Posterior cingulate gyrus (tissue), 11 donors: ENCODE measurements at regions not wholly inside any gene's neighbourhood (a gene's known extent, or its start where the extent isn't known, plus 50 kb on each side); places are given as distances from the start of the nearest gene placed in this dataset.

ENCODE experiments used
- DNase-seq, 10 donors: peaks; one replicate each; pipeline versions ENCODE4 v3.0.0 to v3.0.0-alpha.2; 2020 to 2021; ENCODE audit warnings: mixed read lengths in 3 of 10
- intact Hi-C: fragments of 100-400 bp; cut with DNase I; formaldehyde crosslinking; loops from one replicate; pipeline ENCODE4 v1.15.1; 2023

- DNase-seq: no peak
- intact Hi-C loops: no loop called here
These were observed 678.1 kb upstream of the GOT2 start for GRCh38 chr16:59411961-59412841.

- intact Hi-C loops: no loop called here
- no peak for DNase-seq
These were observed 676.3 kb upstream of the GOT2 start for GRCh38 chr16:59410451-59410850.

DNA sequence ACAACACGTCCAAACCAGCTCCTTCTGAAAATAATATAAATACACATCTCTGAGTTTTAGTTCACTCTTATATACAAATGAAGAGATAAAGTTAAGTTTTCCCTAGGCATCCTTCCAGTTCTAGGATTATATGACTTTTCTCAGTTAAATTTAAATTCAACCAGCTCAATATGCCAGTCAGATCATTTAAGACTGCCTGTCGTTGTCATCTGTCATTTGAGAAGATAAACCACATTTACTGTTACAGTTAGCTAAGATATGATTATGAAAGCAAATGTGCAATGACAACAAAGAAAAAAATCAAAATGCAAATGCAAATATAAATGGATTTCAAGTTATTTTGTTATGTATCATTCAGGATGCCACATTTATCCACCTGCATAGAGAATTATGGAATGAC lies 671.7 kb upstream of the GOT2 start:
- DNase-seq: no peak
- intact Hi-C loops: no loop called here

GRCh38 chr16:59404509-59404908 lies 670.4 kb upstream of the GOT2 start:
- intact Hi-C loops: no loop called here
- no peak for DNase-seq

- intact Hi-C loops: no loop called here
- no peak for DNase-seq
These were observed 666.7 kb upstream of the GOT2 start for GRCh38 chr16:59400830-59401229.

DNA sequence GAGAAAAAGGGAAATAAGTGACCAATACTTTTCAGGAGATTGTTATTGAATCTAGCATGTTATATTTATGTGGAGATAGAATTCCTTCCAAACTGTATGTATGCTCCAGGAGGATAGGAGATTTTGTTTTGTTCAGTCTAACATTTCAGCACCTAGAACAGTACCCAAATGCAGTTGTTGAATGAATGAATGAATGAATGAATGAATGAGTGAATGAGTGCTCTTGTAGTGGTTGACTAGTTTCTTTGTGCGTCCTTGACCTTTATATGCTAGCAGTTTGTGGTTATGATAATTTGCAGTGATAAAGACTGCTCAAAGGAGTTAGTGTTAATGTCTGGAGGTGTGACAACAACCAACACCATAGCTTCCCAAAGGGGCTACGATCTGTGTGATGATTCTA lies 663.5 kb upstream of the GOT2 start:
- intact Hi-C loops: no loop called here
- DNase-seq: no peak

- intact Hi-C loops: no loop called here
- no peak for DNase-seq
These were observed 660.4 kb upstream of the GOT2 start for GRCh38 chr16:59394526-59394925.

GRCh38 chr16:59392911-59393310 lies 658.8 kb upstream of the GOT2 start:
- intact Hi-C loops: no loop called here

GRCh38 chr16:59391617-59392364 lies 657.7 kb upstream of the GOT2 start:
- no peak for DNase-seq
- intact Hi-C loops: no loop called here

More at GRCh38 chr16:59392911-59393310, 658.8 kb upstream of the GOT2 start:
- DNase-seq: no peak

DNA sequence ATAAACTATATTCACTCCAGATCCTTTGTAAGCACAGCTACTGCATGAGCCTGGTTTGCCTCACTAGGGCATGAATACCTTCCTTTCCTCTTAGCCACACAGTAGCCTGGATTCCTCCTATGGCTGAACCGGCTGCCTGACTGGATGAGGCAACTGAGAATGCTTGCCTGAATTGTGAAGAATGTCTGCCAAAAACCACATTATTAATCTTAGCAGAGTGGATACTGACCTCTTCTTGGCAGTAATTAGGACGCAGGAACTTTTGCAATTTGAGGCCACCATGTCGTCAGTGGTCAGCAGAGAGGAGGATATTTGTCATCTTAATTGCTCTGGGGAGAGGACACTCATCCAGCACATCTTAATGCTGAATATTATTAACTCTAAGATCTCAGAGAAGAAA lies 651.8 kb upstream of the GOT2 start:
- intact Hi-C loops: no loop called here
- no peak for DNase-seq

DNA sequence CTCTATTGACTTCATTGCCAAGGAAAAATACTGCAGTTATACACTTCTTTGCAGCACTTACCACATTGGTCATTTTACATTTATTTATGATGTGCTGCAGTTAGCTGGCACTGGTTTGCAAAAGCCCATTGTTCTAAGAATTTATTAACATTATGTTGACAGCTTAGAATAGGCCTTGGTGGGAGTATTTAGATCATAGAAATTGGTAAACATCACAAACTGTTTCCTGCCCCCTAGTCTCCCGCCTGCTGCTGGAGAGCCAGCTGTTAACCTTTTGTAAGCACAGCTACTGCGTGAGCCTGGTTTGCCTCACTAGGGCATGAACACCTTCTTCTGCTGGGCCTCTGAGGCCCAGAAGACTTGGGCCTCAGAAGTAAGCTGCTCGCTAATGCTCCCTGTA lies 651.4 kb upstream of the GOT2 start:
- intact Hi-C loops: no loop called here
- DNase-seq: no peak

DNA sequence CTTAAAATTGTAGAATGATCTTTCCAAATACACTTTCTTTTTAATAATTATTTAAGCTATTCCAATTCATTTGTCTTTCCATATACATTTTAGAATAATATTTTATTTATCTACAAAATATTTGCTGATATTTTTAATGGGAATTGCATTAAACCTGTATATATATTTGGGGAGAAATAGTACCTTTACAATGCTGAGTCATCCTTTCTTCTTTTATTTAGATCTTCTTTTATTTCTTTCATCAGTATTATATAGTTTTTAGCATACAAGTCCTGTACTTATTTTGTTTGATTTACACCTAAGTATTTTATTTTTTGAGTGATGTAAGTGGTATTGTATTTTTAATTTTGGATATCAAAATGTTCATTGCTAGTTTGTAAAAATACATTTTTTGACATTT lies 639.5 kb upstream of the GOT2 start:
- intact Hi-C loops: no loop called here
- no peak for DNase-seq

DNA sequence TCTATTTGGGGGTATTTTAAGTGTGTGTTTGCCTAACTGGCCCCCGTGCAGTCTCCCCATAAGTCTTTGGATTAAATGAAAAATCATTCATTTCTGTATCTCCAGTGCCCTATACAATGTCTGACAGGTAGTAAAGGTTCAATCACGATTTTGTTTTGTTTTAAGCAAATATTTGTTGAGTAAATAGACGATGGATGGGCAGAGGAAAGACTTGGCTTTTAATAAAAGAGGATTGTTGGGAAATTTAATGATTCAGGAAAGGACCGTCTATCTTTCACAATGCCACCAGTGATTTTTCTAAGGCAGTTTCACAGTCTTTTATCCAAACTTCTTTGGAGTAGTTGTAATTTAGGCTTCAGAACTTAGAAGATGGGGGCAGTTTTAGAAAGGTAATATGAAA lies 636.6 kb upstream of the GOT2 start:
- intact Hi-C loops: no loop called here
- DNase-seq: no peak

- intact Hi-C loops: no loop called here
These were observed 635.4 kb upstream of the GOT2 start for GRCh38 chr16:59369523-59369922.

DNA sequence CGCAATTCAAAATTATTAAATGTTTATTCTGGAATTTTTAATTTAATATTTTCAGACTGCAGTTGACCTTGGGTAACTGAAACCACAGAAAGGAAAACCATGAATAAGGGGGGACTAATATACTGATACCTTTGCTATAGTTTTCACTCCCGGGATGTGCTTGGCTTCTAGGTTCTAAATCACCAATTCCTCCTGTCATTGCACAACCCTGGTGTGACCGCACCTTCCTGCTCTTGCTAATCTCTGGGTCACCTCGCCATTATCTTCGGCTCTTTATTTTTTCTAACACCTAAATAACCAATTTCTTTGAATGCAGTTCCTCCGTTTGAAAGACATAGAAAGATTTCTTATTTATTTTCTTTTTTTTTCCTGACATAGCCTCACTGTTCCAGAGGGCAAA lies 634.5 kb upstream of the GOT2 start:
- no peak for DNase-seq
- intact Hi-C loops: no loop called here

More at GRCh38 chr16:59369523-59369922, 635.4 kb upstream of the GOT2 start:
- no peak for DNase-seq

- DNase-seq: no peak
- intact Hi-C loops: no loop called here
These were observed 622.6 kb upstream of the GOT2 start for GRCh38 chr16:59356709-59357108.

GRCh38 chr16:59356144-59356543 lies 622.0 kb upstream of the GOT2 start:
- DNase-seq: no peak
- intact Hi-C loops: no loop called here

DNA sequence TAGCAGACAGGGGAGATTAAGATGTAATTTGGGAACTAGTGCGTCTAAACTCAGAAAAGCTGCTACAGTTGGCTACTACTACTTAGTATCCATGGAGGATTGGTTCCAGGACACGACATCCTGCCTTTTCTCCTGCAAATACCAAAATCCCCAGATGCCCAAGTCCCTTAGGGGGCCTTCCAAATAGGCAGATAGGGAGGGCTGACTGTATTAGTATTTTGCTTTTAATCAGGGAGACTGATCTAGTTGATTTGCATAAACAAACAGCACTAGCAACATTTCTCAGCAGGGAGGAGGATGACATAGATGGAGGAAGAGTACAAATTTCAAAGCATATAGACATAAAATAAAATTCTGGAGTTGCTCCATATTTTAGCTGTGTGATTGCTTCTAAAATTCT lies 621.6 kb upstream of the GOT2 start:
- no peak for DNase-seq
- intact Hi-C loops: no loop called here

DNA sequence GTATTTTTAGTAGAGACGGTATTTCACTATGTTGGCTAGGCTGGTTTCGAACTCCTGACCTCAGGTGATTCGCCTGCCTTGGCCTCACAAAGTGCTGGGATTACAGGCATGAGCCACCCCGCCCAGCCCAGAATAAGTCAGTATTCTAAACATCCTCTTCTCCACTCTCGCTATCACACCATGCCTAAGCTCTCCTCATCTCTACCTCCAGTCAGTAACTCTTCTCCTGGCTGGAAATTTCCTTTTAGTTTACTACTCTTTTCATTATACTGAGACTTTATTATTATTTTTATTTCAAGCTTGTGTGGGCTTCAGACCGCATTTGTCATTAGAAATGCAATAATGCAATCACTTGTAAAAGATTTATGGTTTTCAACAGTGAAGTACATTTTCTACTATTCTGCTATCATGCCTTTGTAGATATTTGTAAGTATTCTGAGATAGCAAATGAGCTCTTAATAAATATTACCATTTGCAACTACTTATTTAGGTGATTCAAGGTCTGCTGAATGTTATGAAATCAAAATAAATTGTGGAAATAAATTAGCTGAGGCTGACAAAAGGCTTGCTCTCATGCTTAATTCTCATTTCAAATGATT lies 617.3 kb upstream of the GOT2 start:
- intact Hi-C loops: no loop called here
- DNase-seq: no peak

DNA sequence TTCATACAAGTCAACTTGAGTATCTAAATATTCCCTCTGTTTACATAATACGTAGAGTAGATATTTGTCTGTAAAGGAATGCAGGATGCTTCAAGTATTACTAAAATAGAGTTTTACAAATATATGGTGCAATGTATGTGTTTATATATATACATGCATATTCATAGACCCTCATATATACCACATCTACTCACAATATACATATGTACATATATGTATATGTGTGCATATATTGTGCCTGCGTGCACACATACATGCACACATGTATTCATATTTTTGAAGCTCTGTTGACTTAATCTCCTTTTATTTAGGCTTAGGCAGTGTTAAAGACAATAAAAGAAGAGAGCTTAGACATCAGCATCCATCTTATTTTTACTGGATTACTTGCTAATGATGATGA lies 616.6 kb upstream of the GOT2 start:
- no peak for DNase-seq
- intact Hi-C loops: no loop called here

GRCh38 chr16:59342669-59343068 lies 608.6 kb upstream of the GOT2 start:
- intact Hi-C loops: no loop called here
- DNase-seq: no peak

DNA sequence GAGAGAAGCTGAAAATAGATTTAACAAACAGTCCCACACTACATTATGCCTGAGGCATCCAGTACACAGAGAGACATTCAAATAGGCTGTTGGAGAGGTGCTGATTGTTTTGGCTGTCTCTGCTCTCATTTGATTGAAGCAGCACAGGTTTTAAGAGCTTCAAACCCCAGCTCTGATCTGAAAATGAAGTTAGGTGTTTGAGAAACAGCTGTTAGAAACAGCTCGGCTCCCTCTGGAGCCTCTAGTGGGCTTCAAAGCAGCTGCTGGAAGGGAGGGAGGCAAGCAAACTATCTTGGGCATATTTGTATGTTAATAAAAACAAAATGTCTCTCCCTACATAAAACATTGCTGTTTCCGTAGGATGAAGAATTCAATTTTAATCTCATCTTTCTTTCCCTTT lies 607.3 kb upstream of the GOT2 start:
- no peak for DNase-seq
- intact Hi-C loops: no loop called here
